GM12801 (cell line): ENCODE measurements at regions not wholly inside any gene's neighbourhood (a gene's known extent, or its start where the extent isn't known, plus 50 kb on each side); places are given as distances from the start of the nearest gene placed in this dataset.

ENCODE experiments used
- TF ChIP-seq, protein P1 (sequence below): IDR thresholded peaks from one replicate; pipeline ENCODE4 v1.5.1; 2011; ENCODE audit warnings: control low read depth; ENCODE audit not compliant: insufficient read length; ENCODE audit errors: extremely low read depth

DNA sequence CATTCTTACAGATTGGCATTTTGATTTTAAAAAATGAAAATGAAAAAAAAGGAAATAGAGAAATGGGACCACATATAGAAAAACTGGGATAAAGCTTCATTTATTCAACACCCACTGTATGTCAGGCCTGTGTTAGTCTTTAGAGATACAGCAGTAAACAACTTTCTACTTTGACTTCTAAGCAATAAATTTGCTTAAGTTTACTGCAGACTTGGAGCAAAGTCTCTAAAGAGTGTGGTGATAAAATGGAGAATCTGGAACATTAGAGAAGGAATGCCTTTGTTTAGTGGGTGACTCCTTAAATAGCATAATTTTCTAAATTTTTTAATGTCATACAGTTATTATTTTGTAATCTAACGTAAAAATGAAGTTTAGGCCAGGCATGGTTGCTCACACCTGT lies 80.7 kb upstream of the CNKSR3 start:
- TF ChIP-seq, protein P1, sequence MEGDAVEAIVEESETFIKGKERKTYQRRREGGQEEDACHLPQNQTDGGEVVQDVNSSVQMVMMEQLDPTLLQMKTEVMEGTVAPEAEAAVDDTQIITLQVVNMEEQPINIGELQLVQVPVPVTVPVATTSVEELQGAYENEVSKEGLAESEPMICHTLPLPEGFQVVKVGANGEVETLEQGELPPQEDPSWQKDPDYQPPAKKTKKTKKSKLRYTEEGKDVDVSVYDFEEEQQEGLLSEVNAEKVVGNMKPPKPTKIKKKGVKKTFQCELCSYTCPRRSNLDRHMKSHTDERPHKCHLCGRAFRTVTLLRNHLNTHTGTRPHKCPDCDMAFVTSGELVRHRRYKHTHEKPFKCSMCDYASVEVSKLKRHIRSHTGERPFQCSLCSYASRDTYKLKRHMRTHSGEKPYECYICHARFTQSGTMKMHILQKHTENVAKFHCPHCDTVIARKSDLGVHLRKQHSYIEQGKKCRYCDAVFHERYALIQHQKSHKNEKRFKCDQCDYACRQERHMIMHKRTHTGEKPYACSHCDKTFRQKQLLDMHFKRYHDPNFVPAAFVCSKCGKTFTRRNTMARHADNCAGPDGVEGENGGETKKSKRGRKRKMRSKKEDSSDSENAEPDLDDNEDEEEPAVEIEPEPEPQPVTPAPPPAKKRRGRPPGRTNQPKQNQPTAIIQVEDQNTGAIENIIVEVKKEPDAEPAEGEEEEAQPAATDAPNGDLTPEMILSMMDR: no peak

DNA sequence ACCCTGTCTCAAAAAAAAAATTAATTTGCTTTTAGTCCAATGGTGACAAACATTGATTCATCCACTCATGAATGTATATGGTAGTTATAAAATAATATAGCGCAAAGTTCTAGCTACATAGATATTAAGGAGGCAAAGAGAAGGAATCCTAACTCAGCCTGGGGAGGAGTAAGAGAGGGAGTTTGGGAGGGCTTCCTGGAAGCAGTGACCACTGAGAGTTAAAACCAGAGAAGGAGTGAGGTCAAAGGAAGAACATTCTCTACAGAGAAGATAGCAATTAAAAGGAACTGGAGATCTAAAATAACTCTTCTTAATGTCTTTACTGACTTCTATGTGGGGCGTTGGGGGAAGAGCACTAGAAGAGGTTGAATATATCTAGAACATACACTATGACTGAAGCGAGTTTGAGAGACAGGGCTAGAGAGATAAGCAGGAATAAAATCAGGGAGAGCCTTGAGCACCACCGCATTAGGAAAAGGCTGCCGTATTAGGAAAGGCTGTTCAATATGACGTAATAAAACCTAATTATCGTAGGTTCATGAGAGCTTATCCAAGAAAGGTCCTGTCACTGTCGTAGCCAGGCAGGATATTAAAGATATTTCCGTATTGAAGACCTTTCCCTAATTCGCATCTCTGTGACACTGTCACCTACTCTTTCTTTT lies 81.8 kb upstream of the CNKSR3 start:
- TF ChIP-seq, protein P1: no peak

DNA sequence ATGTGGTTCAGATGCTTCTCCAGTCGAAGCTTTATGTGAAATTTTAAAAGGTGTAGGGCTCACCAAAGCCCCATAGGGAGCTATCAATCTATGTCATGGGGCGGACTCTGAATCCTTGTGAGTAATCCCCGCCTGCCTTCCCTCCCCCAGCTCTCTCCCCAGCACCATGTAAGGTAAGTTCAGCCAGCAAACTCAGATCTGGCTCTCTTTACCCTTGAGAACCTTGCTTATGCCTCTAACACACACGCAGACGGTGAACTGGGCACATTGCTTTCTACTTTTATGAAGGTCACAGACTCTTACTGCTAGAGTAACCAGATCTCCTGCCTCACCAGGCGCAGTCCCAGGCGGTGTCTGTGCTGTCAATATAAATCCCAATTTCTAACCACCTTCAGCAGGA lies 82.6 kb upstream of the CNKSR3 start:
- TF ChIP-seq, protein P1: no peak

DNA sequence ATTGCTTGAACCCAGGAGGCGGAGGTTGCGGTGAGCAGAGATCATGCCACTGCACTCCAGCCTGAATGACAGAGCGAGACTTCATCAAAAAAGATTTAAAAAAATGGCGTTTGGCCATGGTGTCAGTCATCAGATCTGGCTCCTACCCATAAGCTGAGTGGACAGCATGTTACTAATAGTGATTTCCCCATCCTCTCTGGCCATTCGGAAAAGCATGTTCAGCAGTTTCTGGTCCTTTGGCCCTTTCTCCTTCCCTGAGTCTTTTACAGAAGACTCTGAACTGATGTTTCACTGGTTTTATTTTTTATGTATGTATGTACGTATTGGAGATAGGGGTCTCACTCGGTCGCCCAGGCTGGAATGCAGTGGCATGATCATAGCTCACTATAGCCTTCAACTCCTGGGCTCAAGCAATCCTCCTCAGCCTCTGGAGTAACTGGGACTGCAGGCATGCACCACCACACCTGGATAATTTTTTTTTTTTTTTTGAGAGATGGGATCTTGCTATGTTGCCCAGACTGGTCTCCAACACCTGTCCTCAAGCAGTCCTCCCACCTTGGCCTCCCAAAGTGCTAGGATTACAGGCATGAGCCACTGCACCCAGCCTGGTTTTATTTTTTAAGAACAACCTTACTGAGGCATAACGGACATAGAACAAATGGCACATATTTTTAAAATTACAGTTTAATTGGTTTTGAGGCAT lies 84.2 kb upstream of the CNKSR3 start:
- TF ChIP-seq, protein P1: no peak

DNA sequence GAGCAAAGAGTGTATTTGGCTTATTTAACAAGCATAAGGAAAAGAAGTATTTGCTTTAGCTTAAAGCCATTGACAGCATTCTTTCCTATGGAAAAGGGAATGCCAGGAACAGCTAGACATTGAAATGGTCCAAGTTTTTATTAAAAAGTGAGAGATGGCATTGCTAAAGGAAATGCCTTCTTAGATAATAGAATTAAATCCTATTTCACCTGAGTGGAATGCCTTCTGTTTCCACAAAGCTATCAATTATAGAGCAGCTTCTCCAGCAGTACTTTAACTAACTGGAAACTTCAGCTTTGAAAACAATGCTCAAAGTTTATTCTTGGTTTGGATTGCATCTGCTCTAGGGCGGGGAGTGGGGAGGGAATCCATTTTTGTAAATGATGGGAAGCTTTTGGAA lies 85.1 kb upstream of the CNKSR3 start:
- TF ChIP-seq, protein P1: no peak

DNA sequence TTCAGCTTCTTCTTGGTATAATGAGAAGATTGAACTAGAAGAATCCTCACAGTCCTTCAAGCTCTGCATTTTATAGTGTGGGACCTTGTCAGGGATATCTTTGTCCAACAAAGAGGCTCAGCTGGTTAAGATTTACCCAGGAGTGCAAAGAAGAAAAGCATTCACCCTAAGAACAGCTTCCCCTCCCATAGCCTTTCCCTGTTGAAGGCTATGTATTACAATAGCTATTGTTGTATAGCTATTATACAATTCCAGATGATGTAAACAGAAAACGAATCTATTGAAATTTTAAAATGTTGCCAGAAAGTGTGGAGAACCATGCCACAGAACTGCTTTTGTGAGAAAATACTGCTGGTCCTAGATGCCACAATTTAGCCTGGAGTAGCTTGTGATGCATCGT lies 85.5 kb upstream of the CNKSR3 start:
- TF ChIP-seq, protein P1: no peak

DNA sequence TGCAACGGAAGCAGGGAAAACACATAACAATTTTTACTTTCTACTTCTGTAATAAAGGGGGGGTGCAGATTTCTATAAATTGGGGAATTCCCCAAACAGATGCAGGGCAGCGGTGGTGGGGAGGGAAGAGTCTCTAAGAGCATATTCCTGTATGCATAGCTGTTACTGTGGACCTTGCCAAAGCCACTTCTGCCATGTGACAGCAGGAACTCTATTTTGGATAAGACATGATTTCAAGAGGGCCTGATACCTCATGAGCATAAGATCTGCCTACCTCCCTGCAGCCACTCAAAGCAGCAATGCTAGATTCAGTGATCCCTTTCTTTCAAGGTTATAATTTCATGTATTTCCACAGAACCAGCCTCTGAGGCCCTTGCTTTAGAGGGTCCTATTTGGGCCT lies 86.2 kb upstream of the CNKSR3 start:
- TF ChIP-seq, protein P1: no peak
